Testis (tissue), 2 donors: ENCODE measurements at regions not wholly inside any gene's neighbourhood (a gene's known extent, or its start where the extent isn't known, plus 50 kb on each side); places are given as distances from the start of the nearest gene placed in this dataset.

ENCODE experiments used
- POLR2A ChIP-seq: fragments of 450-650 bp; IDR thresholded peaks from one replicate; pipeline ENCODE4 v1.6.1; 2017; ENCODE audit warnings: antibody characterized with exemption, mild to moderate bottlenecking, moderate library complexity
- TF ChIP-seq, protein P1 (sequence below), 3 experiments: fragments of 450-650 bp in 2 of 3; fragments of 200-600 bp in 1 of 3; sonication (generic) in 1 of 3; IDR thresholded peaks; one replicate each; pipeline ENCODE4 v1.5.1; 2016 to 2019; ENCODE audit warnings: antibody characterized with exemption in 3 of 3, mild to moderate bottlenecking in 2 of 3, moderate library complexity in 1 of 3

DNA sequence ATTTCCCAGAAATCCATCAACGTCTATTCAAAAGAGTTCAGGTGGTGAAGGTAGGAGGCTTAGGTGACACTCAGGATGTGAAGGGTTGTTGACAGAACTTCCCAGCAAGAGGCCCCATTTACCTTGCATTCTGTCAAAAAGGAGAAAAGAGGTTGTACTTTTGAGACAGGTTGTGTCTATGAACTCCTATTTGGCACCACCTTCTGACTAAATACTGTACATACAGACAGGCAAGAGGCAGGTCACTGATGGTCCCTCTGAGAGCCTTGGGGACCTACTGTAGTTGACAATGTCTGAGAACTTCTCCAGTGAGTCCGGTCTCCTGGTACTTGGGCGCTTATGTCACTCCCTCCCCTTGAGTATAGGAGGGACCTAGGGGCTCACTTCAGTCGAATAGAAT, 479.3 kb upstream of the ZFHX3 start:
- TF ChIP-seq, protein P1, sequence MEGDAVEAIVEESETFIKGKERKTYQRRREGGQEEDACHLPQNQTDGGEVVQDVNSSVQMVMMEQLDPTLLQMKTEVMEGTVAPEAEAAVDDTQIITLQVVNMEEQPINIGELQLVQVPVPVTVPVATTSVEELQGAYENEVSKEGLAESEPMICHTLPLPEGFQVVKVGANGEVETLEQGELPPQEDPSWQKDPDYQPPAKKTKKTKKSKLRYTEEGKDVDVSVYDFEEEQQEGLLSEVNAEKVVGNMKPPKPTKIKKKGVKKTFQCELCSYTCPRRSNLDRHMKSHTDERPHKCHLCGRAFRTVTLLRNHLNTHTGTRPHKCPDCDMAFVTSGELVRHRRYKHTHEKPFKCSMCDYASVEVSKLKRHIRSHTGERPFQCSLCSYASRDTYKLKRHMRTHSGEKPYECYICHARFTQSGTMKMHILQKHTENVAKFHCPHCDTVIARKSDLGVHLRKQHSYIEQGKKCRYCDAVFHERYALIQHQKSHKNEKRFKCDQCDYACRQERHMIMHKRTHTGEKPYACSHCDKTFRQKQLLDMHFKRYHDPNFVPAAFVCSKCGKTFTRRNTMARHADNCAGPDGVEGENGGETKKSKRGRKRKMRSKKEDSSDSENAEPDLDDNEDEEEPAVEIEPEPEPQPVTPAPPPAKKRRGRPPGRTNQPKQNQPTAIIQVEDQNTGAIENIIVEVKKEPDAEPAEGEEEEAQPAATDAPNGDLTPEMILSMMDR (IDR thresholded peaks at IDR 0.05) = no peak
- no peak for TF ChIP-seq POLR2A
